Large intestine (tissue), 3 donors: ENCODE measurements at regions not wholly inside any gene's neighbourhood (a gene's known extent, or its start where the extent isn't known, plus 50 kb on each side); places are given as distances from the start of the nearest gene placed in this dataset.

Experiments
- DNase-seq, 2 donors: peaks; one replicate each; pipeline versions ENCODE4 v3.0.0 to v3.0.0-alpha.2; 2013
- H3K27ac ChIP-seq: one replicate; pipeline ENCODE4 v1.5.1; 2013; ENCODE audit warnings: low read length
- H3K27me3 ChIP-seq: 2 replicates; pipeline ENCODE4 v1.6.1; 2013; ENCODE audit warnings: low read length; ENCODE audit not compliant: control insufficient read depth, insufficient read depth
- H3K36me3 ChIP-seq: 2 replicates; pipeline ENCODE4 v1.6.1; 2013; ENCODE audit warnings: low read length; ENCODE audit not compliant: control insufficient read depth, insufficient read depth
- H3K4me1 ChIP-seq: one replicate; pipeline ENCODE4 v1.6.1; 2013; ENCODE audit warnings: low read length; ENCODE audit not compliant: control insufficient read depth, insufficient read depth
- H3K4me3 ChIP-seq: one replicate; pipeline ENCODE4 v1.5.1; 2013; ENCODE audit warnings: low read length
- H3K9me3 ChIP-seq: one replicate; pipeline ENCODE4 v1.6.1; 2013; ENCODE audit warnings: mild to moderate bottlenecking, low read depth, low read length, moderate library complexity; ENCODE audit not compliant: control insufficient read depth
- WGBS: methylation state at CpG from one replicate; pipeline ENCODE4 v1.1.5; 2013; ENCODE audit warnings: low lambda C conversion rate; ENCODE audit not compliant: insufficient coverage; 5-methylcytosine and 5-hydroxymethylcytosine counted together

DNA sequence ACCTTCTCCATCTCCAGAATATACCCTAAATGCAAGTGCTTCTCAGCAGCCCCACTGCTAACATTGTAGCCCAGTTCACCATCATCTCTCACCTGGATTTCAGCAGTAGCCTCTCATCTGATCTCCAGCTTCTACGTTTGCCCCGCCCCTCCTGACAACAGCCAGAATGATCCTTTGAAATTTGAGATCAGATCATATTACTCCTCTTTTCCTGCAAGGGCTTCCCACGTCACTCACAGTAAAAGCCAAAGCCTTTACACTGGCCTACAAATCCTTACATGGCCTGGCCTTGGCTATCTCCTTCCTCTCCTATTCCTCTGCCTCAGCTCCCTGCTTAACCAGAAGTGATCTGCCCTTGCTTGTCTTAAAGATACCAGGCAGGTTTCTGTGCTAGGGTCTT lies 94.3 kb upstream of the NBEA start:
- H3K27ac ChIP-seq, result no peak overlapping the region
- WGBS, result 90% methylated on average over 2 of the region's 3 CpGs
- no peaks in the 10 kb centered on the region for H3K36me3 ChIP-seq
- no peaks in the 10 kb centered on the region for H3K27me3 ChIP-seq
- DNase-seq, result no peak
- H3K4me3 ChIP-seq, result no peak overlapping the region
- H3K9me3 ChIP-seq, result no peaks in the 10 kb centered on the region
- H3K4me1 ChIP-seq, result no peaks in the 10 kb centered on the region

DNA sequence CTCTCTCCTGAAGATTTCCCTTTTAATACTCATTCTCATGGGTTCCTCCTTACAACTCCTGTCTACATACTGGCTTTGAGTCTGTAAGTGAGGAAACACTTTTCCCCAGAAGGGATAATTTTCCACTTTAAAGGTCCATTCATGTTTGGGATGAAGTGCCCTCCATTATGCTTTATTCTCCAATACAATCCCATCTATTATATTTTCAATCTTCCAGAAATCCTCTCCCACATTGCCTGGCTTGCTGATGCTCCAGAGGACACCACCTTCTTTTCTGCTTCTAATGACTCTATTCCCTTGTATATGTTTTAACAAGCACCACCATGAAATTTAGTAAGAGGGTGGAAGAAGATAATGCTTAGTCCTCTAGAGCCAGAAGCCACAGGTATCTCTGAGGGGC lies 92.7 kb upstream of the NBEA start:
- DNase-seq, result no peak
- Histone ChIP-seq H3K4me1 (no peaks in the 10 kb centered on the region), H3K4me3 (no peak overlapping the region), H3K36me3 (no peaks in the 10 kb centered on the region), H3K9me3 (no peaks in the 10 kb centered on the region), H3K27me3 (no peaks in the 10 kb centered on the region), H3K27ac (no peak overlapping the region)

DNA sequence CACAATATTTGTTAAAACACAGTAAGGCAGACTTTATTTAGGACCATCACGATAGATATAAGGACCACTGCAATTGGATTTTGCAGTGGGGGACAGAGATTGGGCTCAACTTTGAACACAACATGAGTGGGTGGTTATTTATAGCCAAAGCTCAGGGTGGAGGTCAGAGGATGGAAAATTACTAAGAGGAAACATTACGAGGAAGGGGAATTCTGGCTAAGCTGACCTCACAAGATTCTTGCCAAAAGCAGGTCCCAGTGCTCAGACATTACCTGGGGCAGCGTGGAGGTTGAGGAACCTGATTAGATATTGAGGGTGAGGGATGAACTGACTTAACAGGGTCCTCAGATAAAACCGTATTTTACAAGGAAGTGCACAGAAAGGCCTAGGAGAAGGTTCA lies 88.9 kb upstream of the NBEA start:
- 93% methylated on average over 2 of the region's 4 CpGs for WGBS
- no peak for DNase-seq
- peaks cover 3% of the 10 kb centered on the region for H3K4me1 ChIP-seq
- no peaks in the 10 kb centered on the region for H3K9me3 ChIP-seq
- no peak overlapping the region for H3K27ac ChIP-seq
- H3K4me3 ChIP-seq, result no peak overlapping the region
- H3K27me3 ChIP-seq, result no peaks in the 10 kb centered on the region
- no peaks in the 10 kb centered on the region for H3K36me3 ChIP-seq

DNA sequence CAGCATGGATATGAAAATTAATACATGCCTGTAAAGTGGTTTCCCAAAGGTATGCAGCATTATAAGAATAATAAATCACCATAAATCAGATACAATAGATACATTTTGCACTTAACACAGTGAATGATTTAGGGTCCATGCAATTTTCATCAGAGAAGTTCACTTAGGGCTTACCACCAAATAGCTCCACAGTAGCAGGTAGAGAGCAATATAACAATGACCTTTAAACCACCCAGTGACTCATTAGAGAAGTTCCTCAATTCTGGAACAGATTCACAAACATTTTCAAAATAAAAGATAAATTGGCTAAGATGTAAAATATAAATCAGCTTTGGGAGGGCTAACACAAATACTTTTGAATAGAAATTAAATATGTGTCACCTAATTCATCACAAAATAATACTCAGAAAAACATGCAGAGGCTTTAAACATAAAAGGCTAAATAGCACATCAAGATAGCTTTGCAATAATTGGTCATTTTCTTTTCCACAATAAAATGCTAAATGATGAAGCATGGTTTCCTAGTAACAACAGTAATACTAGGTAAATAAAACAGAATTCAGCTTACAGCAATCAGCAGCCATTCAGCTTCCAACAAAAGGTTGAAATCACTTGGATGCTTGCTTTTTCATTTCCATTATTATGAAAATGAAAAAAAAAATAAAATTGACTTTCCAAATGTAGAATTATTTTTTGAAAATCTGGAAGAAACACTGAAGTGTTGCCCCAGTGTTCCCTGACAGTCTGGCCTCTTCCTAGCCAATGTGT lies 84.3 kb upstream of the NBEA start:
- Histone ChIP-seq H3K27me3 (no peaks in the 10 kb centered on the region), H3K4me1 (peaks cover 5% of the 10 kb centered on the region), H3K27ac (no peak overlapping the region), H3K9me3 (no peaks in the 10 kb centered on the region), H3K36me3 (no peaks in the 10 kb centered on the region), H3K4me3 (no peak overlapping the region)
- DNase-seq, result peak in 1 of 2 donors; percentile 20

DNA sequence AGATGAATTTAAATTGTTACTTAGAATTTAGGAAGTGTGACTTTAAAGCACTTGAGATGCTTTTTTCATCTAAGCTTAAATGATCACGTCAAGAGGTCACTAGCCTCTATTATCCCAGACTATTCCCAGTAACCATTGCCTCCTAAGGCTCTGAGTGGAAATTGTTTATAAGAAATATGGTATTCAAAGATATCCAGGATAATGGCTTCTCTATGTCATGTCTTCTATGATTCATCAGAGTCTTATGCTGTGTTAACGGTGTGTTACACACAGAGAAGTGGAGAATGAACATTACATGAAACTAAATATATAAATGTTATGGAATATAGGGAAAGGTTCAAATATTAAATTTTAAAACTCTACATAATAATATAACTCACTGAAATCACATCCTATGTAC lies 79.8 kb upstream of the NBEA start:
- 100% methylated on average over 2 of the region's 2 CpGs for WGBS
- Histone ChIP-seq H3K4me1 (peaks cover 14% of the 10 kb centered on the region), H3K36me3 (no peaks in the 10 kb centered on the region), H3K27me3 (no peaks in the 10 kb centered on the region), H3K4me3 (no peak overlapping the region), H3K27ac (no peak overlapping the region), H3K9me3 (no peaks in the 10 kb centered on the region)
- DNase-seq, result no peak

DNA sequence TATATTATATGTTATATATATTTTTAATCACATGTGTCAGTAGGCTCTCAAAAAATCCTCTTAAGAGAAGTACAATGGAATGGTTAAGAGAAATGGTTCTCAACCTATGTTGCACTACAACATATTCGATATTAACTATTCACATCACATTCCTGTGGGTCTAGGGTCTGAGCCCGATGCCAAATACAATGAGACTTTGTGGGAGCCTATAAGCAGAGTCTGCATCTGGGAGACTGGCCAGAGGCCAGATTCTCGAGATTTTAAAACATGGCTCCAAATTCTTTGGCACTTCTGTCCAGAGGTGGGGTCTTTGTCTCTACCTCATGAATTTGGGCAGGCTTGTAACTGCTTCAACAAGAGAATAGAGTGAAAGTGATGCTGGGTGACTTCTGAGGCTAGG lies 79.4 kb upstream of the NBEA start:
- no CpG with 5 or more reads among the region's 3 CpGs for WGBS
- no peak overlapping the region for H3K4me3 ChIP-seq
- H3K9me3 ChIP-seq, result no peaks in the 10 kb centered on the region
- no peak overlapping the region for H3K27ac ChIP-seq
- H3K36me3 ChIP-seq, result no peaks in the 10 kb centered on the region
- no peaks in the 10 kb centered on the region for H3K27me3 ChIP-seq
- H3K4me1 ChIP-seq, result peaks cover 14% of the 10 kb centered on the region
- DNase-seq, result no peak

DNA sequence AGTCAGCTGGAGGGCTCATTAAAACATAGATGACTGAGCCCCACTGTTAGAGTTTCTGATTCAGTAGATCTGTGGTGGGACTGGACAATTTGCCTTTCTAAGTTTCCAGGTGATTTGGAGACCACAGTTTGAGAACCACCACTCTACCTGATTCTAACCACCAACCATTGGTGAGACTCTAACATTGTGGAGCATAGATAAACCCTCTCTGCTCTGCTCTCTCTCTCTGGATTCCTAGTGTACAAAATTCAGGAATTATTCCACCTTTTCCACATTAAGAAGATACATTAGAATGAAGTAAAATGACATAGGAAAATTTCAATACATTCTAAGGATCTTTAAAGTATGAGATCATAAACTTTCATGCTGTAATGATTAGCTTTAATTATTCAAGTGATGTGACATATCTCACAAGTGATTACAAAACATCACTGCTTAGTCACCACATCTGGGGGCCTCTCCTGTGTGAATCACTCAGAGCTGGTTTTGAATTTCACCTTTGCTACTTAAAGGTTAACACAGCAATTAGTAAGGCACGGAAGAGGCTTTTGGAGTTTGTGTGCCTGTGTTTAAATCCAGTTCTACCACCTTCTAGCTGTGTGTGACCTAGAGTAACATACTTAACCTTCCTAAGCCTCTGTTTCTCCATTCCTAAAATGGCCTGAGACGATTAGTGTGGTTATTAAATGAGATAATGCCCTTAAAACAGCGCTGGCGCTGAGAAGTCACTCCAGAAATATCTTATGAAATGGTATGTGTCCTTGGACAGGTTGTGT lies 78.5 kb upstream of the NBEA start:
- Histone ChIP-seq H3K36me3 (no peaks in the 10 kb centered on the region), H3K27me3 (no peaks in the 10 kb centered on the region), H3K9me3 (no peaks in the 10 kb centered on the region), H3K27ac (peak overlapping the region; percentile 74), H3K4me3 (no peak overlapping the region), H3K4me1 (peaks cover 10% of the 10 kb centered on the region)
- no CpG with 5 or more reads among the region's 4 CpGs for WGBS
- DNase-seq, result peak; percentile 51 to 67

DNA sequence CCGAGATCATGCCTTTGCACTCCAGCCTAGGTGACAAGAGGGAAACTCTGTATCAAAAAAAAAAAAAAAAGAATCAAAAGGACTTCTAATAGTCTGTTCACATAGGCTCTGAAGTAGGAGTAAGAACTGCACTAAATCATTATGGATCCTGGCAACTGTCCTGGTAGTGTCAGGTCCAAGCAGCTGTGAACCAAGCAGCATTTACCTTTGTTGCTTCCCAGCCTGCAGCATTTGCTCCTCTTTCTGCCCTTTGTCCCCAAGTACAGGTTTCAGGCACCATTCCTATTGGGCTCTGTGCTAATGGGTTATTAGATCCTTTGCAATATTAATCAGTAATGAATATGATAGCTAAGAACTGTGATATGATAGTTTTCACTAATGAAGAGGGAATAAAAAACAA lies 77.4 kb upstream of the NBEA start:
- no peak overlapping the region for H3K4me3 ChIP-seq
- 80% methylated on average over 1 of the region's 1 CpG for WGBS
- peak overlapping the region; percentile 74 for H3K27ac ChIP-seq
- no peaks in the 10 kb centered on the region for H3K9me3 ChIP-seq
- H3K4me1 ChIP-seq, result peaks cover 10% of the 10 kb centered on the region
- DNase-seq, result peak; percentile 27 to 51
- no peaks in the 10 kb centered on the region for H3K27me3 ChIP-seq
- no peaks in the 10 kb centered on the region for H3K36me3 ChIP-seq

DNA sequence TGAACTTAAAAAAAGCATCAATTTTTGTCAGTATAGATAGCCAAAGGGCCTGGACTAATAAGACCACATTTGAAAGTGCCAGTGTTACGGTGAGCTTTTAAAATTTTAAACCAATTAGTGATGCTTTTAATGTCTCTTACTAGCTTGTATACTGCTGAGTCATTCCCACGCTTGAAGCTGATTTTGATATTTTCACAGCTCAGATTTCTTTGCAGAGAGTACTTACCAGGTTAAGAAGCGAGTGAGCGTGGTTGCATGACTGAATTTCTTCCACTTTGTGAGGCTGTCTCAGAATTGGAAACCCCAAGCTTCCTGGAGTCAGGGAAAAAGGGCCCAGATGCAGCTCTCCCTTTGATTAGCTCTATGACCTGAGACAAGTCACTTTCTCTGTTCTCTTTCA lies 74.5 kb upstream of the NBEA start:
- WGBS, result 90% methylated on average over 2 of the region's 4 CpGs
- Histone ChIP-seq H3K4me1 (peaks cover 10% of the 10 kb centered on the region), H3K9me3 (no peaks in the 10 kb centered on the region), H3K27me3 (no peaks in the 10 kb centered on the region), H3K27ac (no peak overlapping the region), H3K4me3 (no peak overlapping the region), H3K36me3 (no peaks in the 10 kb centered on the region)
- no peak for DNase-seq

DNA sequence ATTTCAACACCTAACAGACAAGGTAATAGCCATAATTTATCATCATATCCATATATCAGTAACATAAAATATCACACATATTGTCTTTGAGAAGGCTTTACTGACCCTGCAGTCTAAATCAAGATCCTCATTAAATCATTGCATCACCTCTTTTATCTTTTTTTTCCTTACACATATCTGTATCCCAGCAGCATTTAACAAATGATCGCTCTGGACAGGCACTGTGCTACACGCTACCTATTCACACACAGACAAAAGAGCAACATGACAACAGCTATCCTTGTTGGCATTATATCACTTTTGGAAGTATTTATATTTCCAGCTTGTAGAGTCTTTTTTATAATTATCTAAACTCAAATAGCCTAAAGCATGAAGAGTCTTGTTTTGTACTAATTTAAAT lies 73.3 kb upstream of the NBEA start:
- 100% methylated on average over 1 of the region's 2 CpGs for WGBS

DNA sequence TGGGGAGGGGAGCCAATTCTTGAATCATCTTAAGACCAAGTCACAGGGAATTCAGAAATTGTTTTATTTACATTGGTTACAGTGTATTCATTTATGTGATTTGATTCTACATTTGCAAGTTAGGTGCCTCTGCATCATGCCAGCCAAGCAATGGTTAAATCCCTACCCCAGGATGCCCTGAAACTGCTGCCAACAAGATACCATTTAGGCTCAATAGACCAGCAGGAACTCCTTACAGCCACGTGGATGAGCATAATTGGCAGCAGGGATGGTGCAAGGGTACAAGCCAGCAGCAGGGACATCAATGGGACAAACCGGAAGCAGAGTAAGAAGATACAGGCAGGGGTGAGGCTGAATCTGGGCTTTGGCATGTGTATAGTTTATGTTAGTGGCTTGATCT lies 72.4 kb upstream of the NBEA start:
- peaks cover 4% of the 10 kb centered on the region for H3K4me1 ChIP-seq
- no peak overlapping the region for H3K27ac ChIP-seq
- H3K27me3 ChIP-seq, result no peaks in the 10 kb centered on the region
- DNase-seq, result no peak
- no peaks in the 10 kb centered on the region for H3K36me3 ChIP-seq
- no peaks in the 10 kb centered on the region for H3K9me3 ChIP-seq
- WGBS, result no CpG with 5 or more reads among the region's 2 CpGs
- no peak overlapping the region for H3K4me3 ChIP-seq

More for the DNA sequence above, 73.3 kb upstream of the NBEA start:
- DNase-seq, result no peak
- Histone ChIP-seq H3K36me3 (no peaks in the 10 kb centered on the region), H3K27me3 (no peaks in the 10 kb centered on the region), H3K27ac (no peak overlapping the region), H3K9me3 (no peaks in the 10 kb centered on the region), H3K4me3 (no peak overlapping the region), H3K4me1 (peaks cover 10% of the 10 kb centered on the region)
